ENCODE measurements at regions not wholly inside any gene's neighbourhood (a gene's known extent, or its start where the extent isn't known, plus 50 kb on each side); places are given as distances from the start of the nearest gene placed in this dataset.

DNA sequence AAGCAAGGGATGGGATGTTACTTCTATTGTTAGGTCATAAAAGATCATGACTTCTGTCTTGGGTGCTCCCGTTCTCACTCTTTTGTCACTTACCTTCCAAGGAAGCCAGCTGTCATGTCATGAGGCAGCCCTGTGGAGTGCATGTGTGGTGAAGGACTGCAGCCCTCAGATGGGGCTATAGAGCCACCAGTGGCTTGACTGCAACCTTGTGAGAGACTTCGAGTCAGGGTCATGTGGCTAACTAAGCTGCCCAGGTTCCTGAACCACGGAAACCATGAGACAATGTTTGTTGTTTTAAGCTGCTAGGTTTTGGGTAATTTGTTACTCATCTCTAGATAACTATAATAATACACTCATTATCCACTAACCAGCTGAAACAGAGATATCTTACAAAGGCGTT lies 477.1 kb downstream of the BTBD3 start:
- intact Hi-C loops (cut with DNase I): no loop called here
- H3K9me3 ChIP-seq: no peaks in the 10 kb centered on the region
- DNase-seq (peak in 3 of 4 donors; percentile 8 to 17 (median 13)), ATAC-seq (no peak)
- TF ChIP-seq POLR2A (IDR thresholded peaks at IDR 0.05): no peak
- TF ChIP-seq, protein P1, sequence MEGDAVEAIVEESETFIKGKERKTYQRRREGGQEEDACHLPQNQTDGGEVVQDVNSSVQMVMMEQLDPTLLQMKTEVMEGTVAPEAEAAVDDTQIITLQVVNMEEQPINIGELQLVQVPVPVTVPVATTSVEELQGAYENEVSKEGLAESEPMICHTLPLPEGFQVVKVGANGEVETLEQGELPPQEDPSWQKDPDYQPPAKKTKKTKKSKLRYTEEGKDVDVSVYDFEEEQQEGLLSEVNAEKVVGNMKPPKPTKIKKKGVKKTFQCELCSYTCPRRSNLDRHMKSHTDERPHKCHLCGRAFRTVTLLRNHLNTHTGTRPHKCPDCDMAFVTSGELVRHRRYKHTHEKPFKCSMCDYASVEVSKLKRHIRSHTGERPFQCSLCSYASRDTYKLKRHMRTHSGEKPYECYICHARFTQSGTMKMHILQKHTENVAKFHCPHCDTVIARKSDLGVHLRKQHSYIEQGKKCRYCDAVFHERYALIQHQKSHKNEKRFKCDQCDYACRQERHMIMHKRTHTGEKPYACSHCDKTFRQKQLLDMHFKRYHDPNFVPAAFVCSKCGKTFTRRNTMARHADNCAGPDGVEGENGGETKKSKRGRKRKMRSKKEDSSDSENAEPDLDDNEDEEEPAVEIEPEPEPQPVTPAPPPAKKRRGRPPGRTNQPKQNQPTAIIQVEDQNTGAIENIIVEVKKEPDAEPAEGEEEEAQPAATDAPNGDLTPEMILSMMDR (IDR thresholded peaks at IDR 0.05): peak in 1 of 7 experiments; percentile 8
- no peaks in the 10 kb centered on the region for H3K4me1 ChIP-seq
- H3K4me3 ChIP-seq: no peak overlapping the region
- no peak overlapping the region for H3K27ac ChIP-seq
- no peaks in the 10 kb centered on the region for H3K27me3 ChIP-seq
- no peaks in the 10 kb centered on the region for H3K36me3 ChIP-seq (replicated peaks in 1 of 2; ENCODE audit: insufficient read depth in 1 of 2, low read depth in 2 of 2)
- 27 to 38% methylated on average over 4 of the region's 4 CpGs for WGBS, 2 donors

DNA sequence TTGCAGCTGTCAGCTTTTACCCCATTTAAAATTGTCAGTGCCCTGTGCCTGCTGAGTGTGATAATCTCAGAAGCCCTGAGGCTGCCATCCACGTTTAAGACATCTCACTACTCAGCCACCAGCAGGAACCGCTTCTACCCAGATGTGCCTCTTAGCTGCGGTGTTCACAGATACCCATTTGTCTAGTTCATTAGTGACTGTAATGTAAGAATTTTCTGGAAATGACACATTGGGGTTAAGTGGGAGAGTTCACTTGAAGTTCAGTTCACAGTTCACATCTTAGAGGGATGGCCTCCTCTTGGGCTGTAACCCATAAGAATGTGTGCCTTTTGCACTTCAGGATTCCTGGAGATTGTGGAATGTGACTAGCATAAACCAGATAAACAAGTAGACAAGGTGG lies 477.7 kb downstream of the BTBD3 start:
- intact Hi-C loops (cut with DNase I): no loop called here
- no peak for TF ChIP-seq POLR2A (IDR thresholded peaks at IDR 0.05)
- TF ChIP-seq, protein P1 (IDR thresholded peaks at IDR 0.05): no peak
- DNase-seq (no peak), ATAC-seq (no peak)
- no peak overlapping the region for H3K27ac ChIP-seq
- no peaks in the 10 kb centered on the region for H3K9me3 ChIP-seq
- no peak overlapping the region for H3K4me3 ChIP-seq
- no peaks in the 10 kb centered on the region for H3K4me1 ChIP-seq
- 63 to 78% methylated on average over 3 of the region's 3 CpGs for WGBS, 2 donors
- no peaks in the 10 kb centered on the region for H3K27me3 ChIP-seq
- H3K36me3 ChIP-seq (replicated peaks in 1 of 2; ENCODE audit: insufficient read depth in 1 of 2, low read depth in 2 of 2): no peaks in the 10 kb centered on the region

DNA sequence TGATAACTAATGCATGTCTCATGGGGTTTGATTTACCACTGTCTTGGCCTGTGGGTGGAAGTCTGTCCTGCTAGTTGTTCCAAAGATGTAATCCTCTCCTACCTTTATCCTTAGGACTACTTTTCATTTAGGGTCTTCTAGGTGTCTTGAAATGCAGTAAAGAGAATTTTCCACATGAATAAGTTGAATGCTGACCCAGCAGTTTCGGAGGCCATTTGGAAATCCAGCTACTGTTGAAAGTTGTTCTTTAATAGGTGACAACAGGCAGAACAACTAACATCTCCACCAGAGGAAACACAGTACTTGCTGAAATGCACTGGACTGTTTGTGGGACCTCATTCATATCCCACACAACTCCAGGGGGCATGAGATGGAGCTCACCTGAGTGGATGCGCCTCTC lies 478.1 kb downstream of the BTBD3 start:
- ATAC-seq: no peak
- intact Hi-C loops (cut with DNase I): no loop called here

DNA sequence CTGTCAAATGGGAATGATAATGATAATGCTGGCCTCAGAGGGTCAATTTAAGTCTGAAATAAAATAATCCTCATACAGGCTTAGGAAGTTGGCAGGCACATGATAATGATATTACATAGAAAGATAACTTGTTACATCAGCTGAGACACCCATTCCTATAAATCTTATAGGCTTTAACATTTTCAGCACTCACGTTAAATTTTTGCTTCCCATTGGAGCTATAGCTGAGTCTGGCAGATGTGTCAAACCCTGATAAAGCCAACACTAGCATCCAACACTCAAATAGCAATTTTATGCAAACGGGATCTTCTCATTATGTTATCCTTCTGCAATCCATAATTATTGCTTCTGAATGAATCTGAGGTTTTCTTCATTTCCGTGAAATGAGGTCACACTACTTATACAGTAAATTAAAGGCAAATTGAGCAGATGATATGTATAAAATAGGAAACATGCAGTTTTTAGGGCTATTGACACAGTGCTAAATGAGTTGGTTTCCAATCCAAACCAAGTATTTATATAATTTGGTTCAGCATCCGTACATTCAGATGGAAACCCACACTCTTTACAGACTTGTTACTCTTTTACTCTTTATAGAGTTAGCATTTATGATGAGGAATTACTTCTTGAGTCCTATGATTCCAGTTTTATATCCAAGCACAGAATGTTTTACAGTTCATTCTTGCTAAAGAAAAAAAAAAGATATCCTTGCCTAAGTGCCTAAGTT lies 481.6 kb downstream of the BTBD3 start:
- no peak for TF ChIP-seq POLR2A (IDR thresholded peaks at IDR 0.05)
- TF ChIP-seq, protein P1 (IDR thresholded peaks at IDR 0.05): no peak
- H3K4me1 ChIP-seq: no peaks in the 10 kb centered on the region
- H3K27me3 ChIP-seq: no peaks in the 10 kb centered on the region
- no peak overlapping the region for H3K27ac ChIP-seq
- DNase-seq (no peak), ATAC-seq (no peak)
- H3K9me3 ChIP-seq: no peaks in the 10 kb centered on the region
- no peaks in the 10 kb centered on the region for H3K36me3 ChIP-seq (replicated peaks in 1 of 2; ENCODE audit: insufficient read depth in 1 of 2, low read depth in 2 of 2)
- 67 to 72% methylated on average over 4 of the region's 4 CpGs for WGBS, 2 donors
- intact Hi-C loops (cut with DNase I): no loop called here
- H3K4me3 ChIP-seq: no peak overlapping the region

More for the DNA sequence above, 478.1 kb downstream of the BTBD3 start:
- Histone ChIP-seq H3K27ac (no peak overlapping the region), H3K36me3 (replicated peaks in 1 of 2; ENCODE audit: insufficient read depth in 1 of 2, low read depth in 2 of 2) (no peaks in the 10 kb centered on the region), H3K9me3 (no peaks in the 10 kb centered on the region), H3K27me3 (no peaks in the 10 kb centered on the region), H3K4me3 (no peak overlapping the region), H3K4me1 (no peaks in the 10 kb centered on the region)
- TF ChIP-seq POLR2A (IDR thresholded peaks at IDR 0.05): no peak
- TF ChIP-seq, protein P1 (IDR thresholded peaks at IDR 0.05): no peak
- 87 to 91% methylated on average over 2 of the region's 2 CpGs for WGBS, 2 donors
- DNase-seq: no peak

DNA sequence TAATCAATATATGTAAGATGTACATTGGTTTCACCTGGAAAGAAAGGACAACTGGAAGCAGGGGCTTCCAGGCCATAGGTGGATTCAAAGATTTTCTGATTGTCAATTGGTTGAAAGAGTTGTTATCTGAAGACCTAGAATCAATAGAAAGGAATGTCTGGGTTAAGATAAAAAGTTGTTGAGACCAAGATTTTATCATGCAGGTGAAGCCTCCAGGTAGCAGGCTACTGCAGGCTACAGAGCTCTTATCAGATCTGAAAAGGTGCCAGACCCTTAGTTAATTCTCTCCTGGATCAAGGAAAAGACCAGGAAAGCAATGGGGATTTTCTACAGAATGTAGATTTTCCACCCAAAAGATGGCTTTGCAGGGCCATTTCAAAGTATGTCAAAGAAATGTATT lies 487.2 kb downstream of the BTBD3 start:
- Histone ChIP-seq H3K36me3 (replicated peaks in 1 of 2; ENCODE audit: insufficient read depth in 1 of 2, low read depth in 2 of 2) (no peaks in the 10 kb centered on the region), H3K4me1 (no peaks in the 10 kb centered on the region), H3K27me3 (no peaks in the 10 kb centered on the region), H3K27ac (no peak overlapping the region), H3K9me3 (peaks cover 0 to 8% (median 0%) of the 10 kb centered on the region in 3 donors), H3K4me3 (no peak overlapping the region)
- intact Hi-C loops (cut with DNase I): no loop called here
- ATAC-seq (no peak), DNase-seq (no peak)
- no peak for TF ChIP-seq POLR2A (IDR thresholded peaks at IDR 0.05)
- TF ChIP-seq, protein P1 (IDR thresholded peaks at IDR 0.05): no peak

Measured in body of pancreas (tissue), 4 donors.